ENCODE measurements at regions not wholly inside any gene's neighbourhood (a gene's known extent, or its start where the extent isn't known, plus 50 kb on each side); places are given as distances from the start of the nearest gene placed in this dataset.

- Histone ChIP-seq H2BK5ac (ENCODE audit: low read depth, low read length, poor library complexity) (no peak overlapping the region), H3K36me3 (ENCODE audit: control insufficient read depth in 1 of 2, insufficient read depth in 2 of 2, low read length in 2 of 2) (no peaks in the 10 kb centered on the region), H3K18ac (ENCODE audit: low read length) (no peak overlapping the region), H3K9ac (ENCODE audit: low read length) (no peak overlapping the region), H4K12ac (ENCODE audit: low read depth, low read length) (no peak overlapping the region), H4K8ac (ENCODE audit: low read depth, low read length) (no peak overlapping the region), H3K27me3 (ENCODE audit: insufficient read depth, low read length) (no peaks in the 10 kb centered on the region), H2BK12ac (ENCODE audit: low read length) (no peak overlapping the region), H3K23ac (ENCODE audit: low read length) (no peak overlapping the region), H2AK5ac (ENCODE audit: low read length) (no peak overlapping the region), H4K91ac (ENCODE audit: low read depth, low read length) (no peak overlapping the region), H3K4me3 (ENCODE audit: low read depth, low read length) (no peak overlapping the region), H2BK120ac (ENCODE audit: insufficient read depth, low read length, poor library complexity) (no peak overlapping the region), H3K4me1 (ENCODE audit: control insufficient read depth in 1 of 2, insufficient read depth in 2 of 2, low read length in 2 of 2) (peaks cover 0 to 2% of the 10 kb centered on the region in 2 experiments), H3K14ac (ENCODE audit: low read length) (no peak overlapping the region), H3K9me3 (ENCODE audit: insufficient read depth, low read depth, low read length) (no peaks in the 10 kb centered on the region), H3K27ac (ENCODE audit: low read depth, low read length) (no peak overlapping the region), H2AFZ (ENCODE audit: insufficient read depth, low read length, poor library complexity) (no peak overlapping the region), H3K79me1 (ENCODE audit: low read length) (no peaks in the 10 kb centered on the region), H3K4me2 (ENCODE audit: low read length) (no peak overlapping the region), H3K4ac (ENCODE audit: low read depth, low read length) (no peak overlapping the region), H3K79me2 (ENCODE audit: control insufficient read depth, insufficient read depth, low read length, poor library complexity) (no peaks in the 10 kb centered on the region)
- no CpG with 5 or more reads among the region's 3 CpGs for WGBS (ENCODE audit: extremely low coverage, insufficient coverage, insufficient read length)
- no peak for DNase-seq
These were observed 522.6 kb downstream of the ADGRL2 start for GRCh38 chr1:82323144-82323841.

- Histone ChIP-seq H3K4me1 (ENCODE audit: control insufficient read depth in 1 of 2, insufficient read depth in 2 of 2, low read length in 2 of 2) (no peaks in the 10 kb centered on the region), H2AK5ac (ENCODE audit: low read length) (no peak overlapping the region), H3K9ac (ENCODE audit: low read length) (no peak overlapping the region), H4K8ac (ENCODE audit: low read depth, low read length) (no peak overlapping the region), H4K91ac (ENCODE audit: low read depth, low read length) (no peak overlapping the region), H3K4me2 (ENCODE audit: low read length) (no peak overlapping the region), H3K23ac (ENCODE audit: low read length) (no peak overlapping the region), H3K36me3 (ENCODE audit: control insufficient read depth in 1 of 2, insufficient read depth in 2 of 2, low read length in 2 of 2) (no peaks in the 10 kb centered on the region), H3K27me3 (ENCODE audit: insufficient read depth, low read length) (no peaks in the 10 kb centered on the region), H3K9me3 (ENCODE audit: insufficient read depth, low read depth, low read length) (no peaks in the 10 kb centered on the region), H4K12ac (ENCODE audit: low read depth, low read length) (no peak overlapping the region), H2BK5ac (ENCODE audit: low read depth, low read length, poor library complexity) (no peak overlapping the region), H3K79me1 (ENCODE audit: low read length) (no peaks in the 10 kb centered on the region), H3K14ac (ENCODE audit: low read length) (no peak overlapping the region), H2BK12ac (ENCODE audit: low read length) (no peak overlapping the region), H3K18ac (ENCODE audit: low read length) (no peak overlapping the region), H3K27ac (ENCODE audit: low read depth, low read length) (no peak overlapping the region), H3K79me2 (ENCODE audit: control insufficient read depth, insufficient read depth, low read length, poor library complexity) (no peaks in the 10 kb centered on the region), H2BK120ac (ENCODE audit: insufficient read depth, low read length, poor library complexity) (no peak overlapping the region), H3K4me3 (ENCODE audit: low read depth, low read length) (no peak overlapping the region), H3K4ac (ENCODE audit: low read depth, low read length) (no peak overlapping the region), H2AFZ (ENCODE audit: insufficient read depth, low read length, poor library complexity) (no peak overlapping the region)
- no CpG with 5 or more reads among the region's 1 CpG for WGBS (ENCODE audit: extremely low coverage, insufficient coverage, insufficient read length)
- DNase-seq: no peak
These were observed 521.1 kb downstream of the ADGRL2 start for GRCh38 chr1:82321794-82322193.

- H3K18ac ChIP-seq (ENCODE audit: low read length): no peak overlapping the region
- H3K9me3 ChIP-seq (ENCODE audit: insufficient read depth, low read depth, low read length): no peaks in the 10 kb centered on the region
- H2BK12ac ChIP-seq (ENCODE audit: low read length): no peak overlapping the region
- no peak for DNase-seq
- H3K27ac ChIP-seq (ENCODE audit: low read depth, low read length): no peak overlapping the region
- no peak overlapping the region for H3K4me3 ChIP-seq (ENCODE audit: low read depth, low read length)
- H2BK120ac ChIP-seq (ENCODE audit: insufficient read depth, low read length, poor library complexity): no peak overlapping the region
- H3K79me1 ChIP-seq (ENCODE audit: low read length): no peaks in the 10 kb centered on the region
- no peak overlapping the region for H4K91ac ChIP-seq (ENCODE audit: low read depth, low read length)
- H2AK5ac ChIP-seq (ENCODE audit: low read length): no peak overlapping the region
- H3K23ac ChIP-seq (ENCODE audit: low read length): no peak overlapping the region
- no peak overlapping the region for H3K9ac ChIP-seq (ENCODE audit: low read length)
- H2AFZ ChIP-seq (ENCODE audit: insufficient read depth, low read length, poor library complexity): no peak overlapping the region
- H4K12ac ChIP-seq (ENCODE audit: low read depth, low read length): no peak overlapping the region
- H3K4ac ChIP-seq (ENCODE audit: low read depth, low read length): no peak overlapping the region
- no peaks in the 10 kb centered on the region for H3K79me2 ChIP-seq (ENCODE audit: control insufficient read depth, insufficient read depth, low read length, poor library complexity)
- no peaks in the 10 kb centered on the region for H3K27me3 ChIP-seq (ENCODE audit: insufficient read depth, low read length)
- no peak overlapping the region for H3K4me2 ChIP-seq (ENCODE audit: low read length)
- no peaks in the 10 kb centered on the region for H3K4me1 ChIP-seq (ENCODE audit: control insufficient read depth in 1 of 2, insufficient read depth in 2 of 2, low read length in 2 of 2)
- no peak overlapping the region for H3K14ac ChIP-seq (ENCODE audit: low read length)
- no peak overlapping the region for H2BK5ac ChIP-seq (ENCODE audit: low read depth, low read length, poor library complexity)
- no peak overlapping the region for H4K8ac ChIP-seq (ENCODE audit: low read depth, low read length)
- no peaks in the 10 kb centered on the region for H3K36me3 ChIP-seq (ENCODE audit: control insufficient read depth in 1 of 2, insufficient read depth in 2 of 2, low read length in 2 of 2)
These were observed 518.8 kb downstream of the ADGRL2 start for GRCh38 chr1:82319546-82319945.

GRCh38 chr1:82318921-82319320, 518.2 kb downstream of the ADGRL2 start:
- H3K79me2 ChIP-seq (ENCODE audit: control insufficient read depth, insufficient read depth, low read length, poor library complexity): no peaks in the 10 kb centered on the region
- no peak overlapping the region for H2AK5ac ChIP-seq (ENCODE audit: low read length)
- H3K9me3 ChIP-seq (ENCODE audit: insufficient read depth, low read depth, low read length): no peaks in the 10 kb centered on the region
- H3K79me1 ChIP-seq (ENCODE audit: low read length): no peaks in the 10 kb centered on the region
- no peak overlapping the region for H3K4me2 ChIP-seq (ENCODE audit: low read length)
- H4K12ac ChIP-seq (ENCODE audit: low read depth, low read length): no peak overlapping the region
- H3K4me1 ChIP-seq (ENCODE audit: control insufficient read depth in 1 of 2, insufficient read depth in 2 of 2, low read length in 2 of 2): no peaks in the 10 kb centered on the region
- no CpG with 5 or more reads among the region's 2 CpGs for WGBS (ENCODE audit: extremely low coverage, insufficient coverage, insufficient read length)
- H2BK5ac ChIP-seq (ENCODE audit: low read depth, low read length, poor library complexity): no peak overlapping the region
- no peak for DNase-seq
- H3K14ac ChIP-seq (ENCODE audit: low read length): no peak overlapping the region
- H3K18ac ChIP-seq (ENCODE audit: low read length): no peak overlapping the region
- H3K27ac ChIP-seq (ENCODE audit: low read depth, low read length): no peak overlapping the region
- no peak overlapping the region for H3K4me3 ChIP-seq (ENCODE audit: low read depth, low read length)
- H2BK12ac ChIP-seq (ENCODE audit: low read length): no peak overlapping the region
- H4K8ac ChIP-seq (ENCODE audit: low read depth, low read length): no peak overlapping the region
- no peak overlapping the region for H4K91ac ChIP-seq (ENCODE audit: low read depth, low read length)
- no peak overlapping the region for H3K4ac ChIP-seq (ENCODE audit: low read depth, low read length)
- no peak overlapping the region for H3K9ac ChIP-seq (ENCODE audit: low read length)
- H3K23ac ChIP-seq (ENCODE audit: low read length): no peak overlapping the region
- H2BK120ac ChIP-seq (ENCODE audit: insufficient read depth, low read length, poor library complexity): no peak overlapping the region
- no peaks in the 10 kb centered on the region for H3K27me3 ChIP-seq (ENCODE audit: insufficient read depth, low read length)
- H2AFZ ChIP-seq (ENCODE audit: insufficient read depth, low read length, poor library complexity): no peak overlapping the region
- H3K36me3 ChIP-seq (ENCODE audit: control insufficient read depth in 1 of 2, insufficient read depth in 2 of 2, low read length in 2 of 2): no peaks in the 10 kb centered on the region
